ENCODE measurements at regions not wholly inside any gene's neighbourhood (a gene's known extent, or its start where the extent isn't known, plus 50 kb on each side); places are given as distances from the start of the nearest gene placed in this dataset.

DNA sequence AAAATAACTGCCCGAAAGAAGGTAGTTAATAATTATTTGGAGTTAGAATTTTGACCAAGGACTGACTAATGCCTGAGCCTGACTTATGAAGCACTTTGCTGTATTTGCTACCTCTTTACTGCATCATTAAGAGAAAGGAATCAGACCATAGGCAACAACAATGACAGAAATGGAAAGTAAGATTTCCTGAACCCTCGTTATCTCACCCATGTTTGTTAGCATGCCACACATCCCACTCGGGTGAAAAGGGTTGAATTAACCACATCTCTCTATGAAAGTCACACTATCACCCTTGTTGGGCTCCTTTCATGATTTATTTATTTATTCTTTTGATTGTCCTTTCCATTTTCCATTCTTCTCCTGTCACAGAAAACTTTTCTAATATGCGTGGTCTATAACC is 59.6 kb downstream of the OLIG3 start:
- no peak for DNase-seq

DNA sequence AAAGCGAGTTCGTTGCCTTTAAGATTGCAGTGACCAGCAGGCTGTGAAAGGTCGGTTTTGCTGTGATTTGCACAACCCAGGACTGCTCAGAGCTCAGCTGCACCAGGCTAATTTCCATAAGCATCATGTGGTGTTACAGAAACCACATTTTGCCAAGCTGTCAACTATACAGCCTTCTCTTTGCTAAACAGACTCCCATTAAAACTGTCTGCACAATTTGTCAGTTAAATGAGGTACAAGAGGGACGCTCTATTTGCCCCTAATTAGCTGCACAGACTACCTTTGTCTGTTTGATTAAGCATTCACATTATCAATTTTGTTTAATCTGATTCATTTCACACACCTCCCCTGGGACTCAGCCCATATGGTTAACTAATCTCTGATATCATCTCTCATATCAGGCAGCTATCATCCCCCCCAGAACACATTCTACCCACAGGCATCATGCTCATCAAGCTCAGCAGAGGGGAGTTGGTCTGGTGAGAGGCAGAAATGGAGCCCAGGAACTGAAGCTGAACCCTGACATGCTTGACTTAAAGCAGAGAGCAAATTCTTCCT is 62.1 kb downstream of the OLIG3 start:
- DNase-seq, result no peak

DNA sequence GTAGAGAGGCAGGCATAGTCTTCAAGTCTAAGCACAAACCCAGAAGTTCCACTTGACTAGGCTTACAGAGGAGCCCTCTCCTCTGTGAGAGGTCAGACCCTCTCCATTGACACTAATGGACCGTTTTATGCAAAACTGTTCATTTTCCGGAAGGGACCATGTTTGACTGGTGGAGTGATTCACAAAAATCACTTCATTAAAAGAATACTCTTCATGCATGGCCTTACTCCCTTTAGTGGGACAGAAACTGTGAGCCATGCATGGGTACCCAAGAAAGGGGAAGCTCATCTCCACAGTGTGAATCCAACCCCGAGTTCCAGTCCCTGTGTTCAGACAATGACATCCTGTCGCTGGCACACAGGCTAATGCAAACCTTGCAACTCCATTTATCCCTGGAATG is 63.2 kb downstream of the OLIG3 start:
- no peak for DNase-seq

DNA sequence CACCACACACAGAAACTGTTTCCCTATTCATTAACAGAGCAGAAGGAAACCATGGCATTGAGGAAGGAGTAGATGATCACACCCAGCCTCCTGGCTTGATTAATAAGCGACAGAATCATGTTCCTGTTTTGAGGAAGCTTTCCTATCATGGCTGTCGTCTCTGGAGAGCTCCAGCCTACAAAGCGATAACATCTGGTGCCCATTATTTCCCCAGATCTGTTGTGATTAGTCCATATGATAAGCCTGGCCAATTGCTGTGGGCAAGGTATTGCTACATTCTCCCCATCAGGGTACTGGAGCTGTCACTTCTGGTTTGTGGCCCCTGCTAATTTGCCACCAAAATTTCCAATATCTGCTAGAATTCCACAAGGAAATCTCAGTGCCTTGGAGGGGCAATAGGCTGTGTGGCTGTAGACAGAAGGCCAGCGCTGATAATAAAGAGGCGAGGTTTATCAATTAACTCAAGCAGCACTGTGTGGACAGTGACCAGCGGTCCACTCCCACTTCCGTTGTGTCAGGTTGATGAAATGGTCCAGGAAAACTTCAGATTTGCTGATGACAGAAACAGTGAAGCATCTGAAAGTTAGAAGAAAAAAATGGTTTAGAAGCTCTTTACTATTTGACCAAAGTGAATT is 66.4 kb downstream of the OLIG3 start:
- no peak for DNase-seq

DNA sequence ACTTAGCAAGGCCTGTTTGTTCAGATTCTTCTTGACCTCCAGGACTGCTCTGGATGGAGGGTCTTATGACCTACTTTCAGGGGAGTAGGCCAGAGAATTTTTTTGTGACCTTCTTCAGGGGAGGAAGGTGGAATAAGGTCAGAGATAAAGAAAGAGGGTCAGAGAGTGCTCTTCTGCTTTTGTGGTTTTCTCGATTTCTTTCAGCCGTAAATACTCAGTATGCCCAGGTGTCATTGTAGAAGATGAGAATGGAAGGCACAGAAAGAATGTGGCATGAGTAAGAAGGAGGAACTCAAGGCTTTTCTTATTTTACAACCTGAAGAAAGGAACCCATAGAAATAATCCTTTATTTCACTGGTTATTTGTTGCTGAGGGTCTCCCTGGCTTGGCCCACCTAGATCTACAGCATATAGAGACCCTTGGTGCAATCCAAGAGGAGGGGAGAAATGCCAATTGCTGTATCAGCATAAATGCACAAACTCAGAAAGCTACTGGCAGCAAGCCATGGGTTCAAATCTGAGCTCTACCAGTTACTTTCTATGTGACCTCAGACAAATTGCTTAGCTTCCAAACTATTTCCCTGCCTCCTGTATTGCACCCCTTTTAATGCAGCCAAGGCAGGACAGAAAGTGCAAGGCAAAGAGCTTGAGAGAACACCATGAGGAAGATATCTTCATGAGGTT is 68.0 kb downstream of the OLIG3 start:
- no peak for DNase-seq

DNA sequence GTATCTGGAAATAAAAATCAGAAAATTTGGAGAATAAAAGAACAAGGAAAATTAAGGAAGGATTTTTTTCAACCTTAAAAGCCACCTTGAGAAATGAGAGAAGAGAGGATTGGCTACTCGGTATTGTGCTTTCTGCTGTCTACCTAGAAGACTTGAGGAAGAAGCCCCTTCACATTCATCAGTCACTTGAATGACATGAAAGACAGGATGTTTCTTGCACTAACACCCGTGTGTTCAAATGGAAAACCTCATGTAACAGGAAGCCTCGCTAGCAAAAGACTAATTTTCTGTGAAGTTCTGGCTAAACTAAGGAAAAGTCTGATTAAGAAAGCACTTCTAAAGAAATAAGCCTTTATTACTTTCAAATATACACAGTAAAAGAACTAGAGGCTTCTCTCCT is 69.9 kb downstream of the OLIG3 start:
- DNase-seq, result no peak

DNA sequence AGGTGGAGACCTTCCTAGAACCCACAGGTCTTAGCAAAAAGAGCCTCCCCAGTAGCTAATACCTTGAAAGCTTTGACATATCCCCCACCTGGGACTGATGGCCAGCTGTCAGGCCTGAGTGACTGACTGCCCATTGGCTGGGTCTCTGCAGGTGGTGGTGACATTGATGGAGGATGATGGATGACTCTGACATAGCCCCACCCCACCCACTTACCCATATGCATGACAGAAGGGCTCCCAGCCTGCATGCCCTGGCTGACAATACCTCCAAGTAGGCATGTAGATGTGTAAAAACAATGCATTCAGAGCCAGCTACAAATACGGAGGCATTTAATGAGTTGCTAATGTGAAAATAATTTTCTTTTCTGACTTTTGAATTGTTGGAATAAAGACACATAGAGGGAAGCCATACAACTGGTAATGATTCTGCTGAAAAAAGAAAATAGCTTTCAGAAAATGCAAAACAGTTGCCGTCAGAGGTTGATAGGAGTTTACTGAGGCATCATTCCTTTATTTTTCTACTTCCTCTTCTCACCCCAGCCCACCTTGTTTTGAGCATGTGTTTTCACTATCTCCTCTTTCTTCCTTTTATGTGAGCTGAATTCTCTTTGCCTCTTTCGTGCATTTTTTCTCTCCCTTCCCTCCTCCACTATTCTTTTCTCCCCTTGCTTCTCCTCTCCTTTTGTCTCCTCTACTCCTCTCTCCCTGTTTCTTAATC is 70.6 kb downstream of the OLIG3 start:
- DNase-seq, result no peak

DNA sequence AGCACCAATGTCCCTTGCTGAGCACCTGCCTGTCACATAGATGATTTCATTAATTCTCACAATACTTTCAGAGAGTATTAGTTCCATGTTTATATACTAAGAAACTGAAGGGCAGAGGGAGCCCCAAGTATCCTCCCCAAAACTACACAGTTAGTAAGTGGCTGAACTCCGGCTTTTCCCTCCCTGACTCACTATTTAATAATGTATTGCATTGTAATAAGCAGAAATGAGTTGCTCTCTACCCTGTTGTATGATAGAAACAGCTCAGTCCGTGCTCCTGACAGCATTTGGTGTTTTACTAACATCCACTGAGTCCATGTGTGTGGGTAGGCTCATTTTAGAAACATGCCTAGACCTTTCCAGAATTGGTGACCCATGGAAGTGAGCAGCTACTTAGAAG is 76.8 kb downstream of the OLIG3 start:
- no peak for DNase-seq

DNA sequence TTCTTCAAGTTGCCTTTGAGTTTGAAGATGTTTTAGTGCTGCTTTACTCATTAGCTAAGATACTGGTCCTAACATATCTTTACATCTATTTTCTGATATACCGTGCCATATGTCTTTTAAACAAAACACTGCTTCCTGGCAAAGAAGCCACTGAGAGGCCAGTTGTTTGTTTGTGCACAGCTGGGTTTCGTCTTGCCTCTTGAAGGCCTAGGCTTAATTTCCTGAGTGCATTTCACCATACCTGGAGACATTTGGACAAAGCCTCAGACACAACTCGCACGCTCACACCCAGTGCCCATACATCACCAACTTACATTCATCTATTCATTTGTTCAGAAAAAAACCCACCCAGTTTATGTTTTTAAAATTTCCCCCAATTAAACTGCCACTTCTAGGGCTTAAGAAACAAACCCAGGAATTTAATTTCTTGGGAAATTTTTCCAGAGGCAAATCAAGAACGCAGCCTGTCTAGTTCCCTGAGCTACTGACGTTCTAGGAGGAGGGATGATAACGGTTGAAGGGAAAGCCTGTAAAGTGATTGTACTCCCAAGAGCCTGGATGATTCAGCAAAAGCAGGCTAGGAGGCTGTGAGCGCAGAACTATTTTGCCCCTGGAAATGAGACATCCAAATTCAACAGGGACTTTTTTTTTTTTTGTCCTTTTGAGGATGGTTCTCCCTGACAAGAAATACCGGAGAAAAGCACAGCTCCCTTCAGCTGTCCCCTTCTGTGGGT is 77.7 kb downstream of the OLIG3 start:
- DNase-seq, result no peak

DNA sequence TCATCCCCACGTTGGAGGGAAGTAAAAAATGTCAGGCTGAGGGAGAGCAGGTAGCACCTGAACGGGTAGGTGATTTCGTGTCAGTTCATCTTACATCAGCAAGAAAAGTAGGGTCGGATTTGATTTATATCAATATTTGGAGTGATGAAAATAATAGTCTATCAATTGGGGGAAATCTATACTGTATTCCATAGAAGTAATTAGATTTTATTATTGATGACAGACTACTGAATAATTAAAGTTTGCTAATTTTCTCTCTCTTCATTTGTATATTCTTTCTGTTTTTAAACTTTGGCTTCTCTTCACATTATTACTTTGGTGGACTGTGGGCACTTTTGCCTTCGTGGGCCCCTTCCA is 78.4 kb downstream of the OLIG3 start:
- DNase-seq, result no peak

DNA sequence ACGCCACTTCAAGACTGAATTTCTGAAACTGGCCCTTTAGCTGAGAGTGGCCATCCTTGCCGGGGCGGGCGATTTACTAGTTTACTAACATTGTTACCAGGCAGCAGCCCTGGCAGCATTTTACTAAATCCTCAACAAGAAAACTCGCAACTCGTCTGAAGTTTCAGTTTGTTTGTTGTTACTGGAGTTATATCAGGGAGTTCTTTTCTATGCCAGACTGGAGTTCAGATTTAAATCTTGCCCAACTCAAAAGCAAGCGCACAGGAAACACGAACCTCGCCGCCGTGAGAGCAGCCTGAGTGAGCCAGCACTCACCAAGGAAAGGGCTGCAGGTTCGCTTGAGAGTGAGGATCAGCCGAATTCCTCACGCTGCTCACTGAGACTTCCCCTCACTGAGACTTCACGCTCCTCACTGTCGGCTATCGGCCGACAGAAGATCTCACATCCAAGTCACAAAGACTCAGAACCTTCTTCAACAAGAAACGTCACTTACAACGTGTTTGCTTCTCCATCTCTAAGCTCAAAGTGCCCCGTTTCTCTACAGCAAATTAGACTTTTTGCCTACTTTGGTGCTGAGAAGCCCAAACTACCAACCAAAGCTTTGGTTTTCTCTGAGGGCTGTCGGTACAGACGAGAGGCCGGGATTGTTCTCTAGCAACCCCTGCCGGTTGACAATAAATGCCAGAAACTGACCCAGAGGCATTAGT is 78.9 kb downstream of the OLIG3 start:
- peak; percentile 70 for DNase-seq

DNA sequence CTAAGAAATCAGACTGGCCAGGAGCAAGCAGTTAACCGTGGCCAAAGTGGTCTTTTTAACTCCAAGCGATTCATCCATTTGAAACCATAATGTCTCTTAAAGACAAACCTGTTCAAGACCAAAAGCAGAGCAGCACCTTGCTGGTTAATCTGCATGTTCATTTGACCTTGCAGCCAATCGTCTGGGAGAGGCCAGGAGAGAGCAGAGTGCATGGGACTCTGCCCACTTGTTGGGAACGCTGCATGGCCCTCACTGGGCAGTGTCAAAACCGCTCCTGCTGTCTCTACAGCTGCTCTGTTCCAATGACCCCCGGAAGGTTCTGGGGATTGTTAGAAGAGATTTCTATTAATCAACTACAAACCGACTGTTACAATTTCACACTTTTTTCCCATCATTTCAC is 79.6 kb downstream of the OLIG3 start:
- DNase-seq, result no peak

DNA sequence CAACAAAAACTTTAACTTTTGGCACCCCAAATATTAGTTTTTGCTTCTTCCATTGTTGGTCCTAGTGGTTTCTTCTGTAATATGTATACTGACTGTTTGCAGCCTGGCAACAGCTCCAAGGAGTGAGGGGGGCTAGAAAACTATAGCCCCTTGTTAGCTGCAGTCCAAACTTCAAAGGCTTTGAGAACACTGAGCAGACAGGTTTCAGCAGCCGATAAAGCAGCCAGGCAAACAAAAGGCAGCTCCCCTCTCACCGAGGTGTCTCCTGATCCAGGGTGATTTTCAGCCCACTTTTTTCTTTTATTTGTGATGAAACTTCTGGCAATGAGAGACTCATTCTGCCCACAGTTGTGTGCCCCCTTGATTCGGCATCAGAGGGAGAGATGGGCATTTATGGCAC is 80.7 kb downstream of the OLIG3 start:
- no peak for DNase-seq

DNA sequence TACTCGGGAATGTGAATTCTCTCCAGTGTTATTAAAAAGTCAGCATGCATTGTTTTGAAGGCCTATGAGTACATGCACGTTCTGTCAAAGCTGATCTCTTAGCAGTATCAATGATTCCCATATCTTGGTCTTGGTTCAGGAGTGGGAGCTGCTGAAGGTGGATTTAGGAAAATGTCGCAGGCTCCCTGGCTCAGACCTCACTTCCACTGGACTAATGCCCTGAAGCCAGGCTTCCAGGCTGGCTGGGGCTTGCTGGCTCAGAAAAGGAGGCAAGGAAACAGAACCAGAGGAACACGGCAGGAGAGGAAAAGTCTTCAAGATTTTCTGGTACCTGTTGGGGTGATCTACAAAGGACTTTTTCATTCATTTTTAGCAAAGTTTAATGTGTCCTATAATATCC is 81.6 kb downstream of the OLIG3 start:
- DNase-seq, result no peak

DNA sequence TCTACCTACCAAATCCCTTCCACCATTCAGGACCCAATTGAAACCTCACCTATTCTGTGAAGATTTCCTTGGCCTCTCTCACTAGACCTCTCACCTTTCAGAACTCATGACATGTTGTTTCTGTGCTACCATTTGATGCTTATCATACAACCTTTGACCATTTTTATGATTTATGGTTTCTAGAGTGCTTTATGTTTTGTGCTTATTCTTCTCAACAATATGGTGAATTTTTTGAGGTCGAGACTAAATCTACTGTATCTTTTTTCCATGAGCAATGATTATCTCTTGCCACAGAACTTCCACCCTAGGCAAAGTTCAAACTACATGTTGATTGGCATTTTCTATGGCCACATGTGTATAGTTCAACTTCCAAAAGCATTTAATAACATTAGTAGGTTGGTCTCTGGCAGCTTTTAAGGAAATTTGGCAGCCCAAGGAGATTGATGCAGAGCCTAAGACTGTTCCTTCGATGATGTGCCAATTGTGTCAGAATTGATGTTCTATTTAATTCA is 84.9 kb downstream of the OLIG3 start:
- no peak for DNase-seq

DNA sequence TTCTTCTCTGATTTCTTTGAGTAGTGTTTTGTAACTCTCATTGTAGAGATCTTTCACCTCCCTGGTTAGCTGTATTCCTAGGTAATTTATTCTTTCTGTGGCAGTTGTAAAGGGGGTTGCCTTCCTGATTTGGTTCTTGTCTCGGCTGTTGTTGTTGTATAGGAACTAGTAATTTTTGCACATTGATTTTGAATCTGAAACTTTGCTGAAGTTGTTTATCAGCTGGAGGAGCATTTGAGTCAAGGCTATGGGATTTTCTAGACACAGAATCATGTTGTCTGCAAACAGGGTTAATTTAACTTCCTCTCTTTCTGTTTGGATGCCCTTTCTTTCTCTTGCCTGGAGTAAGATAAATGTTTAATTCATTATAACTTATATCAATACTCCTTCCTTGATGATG is 86.4 kb downstream of the OLIG3 start:
- no peak for DNase-seq

DNA sequence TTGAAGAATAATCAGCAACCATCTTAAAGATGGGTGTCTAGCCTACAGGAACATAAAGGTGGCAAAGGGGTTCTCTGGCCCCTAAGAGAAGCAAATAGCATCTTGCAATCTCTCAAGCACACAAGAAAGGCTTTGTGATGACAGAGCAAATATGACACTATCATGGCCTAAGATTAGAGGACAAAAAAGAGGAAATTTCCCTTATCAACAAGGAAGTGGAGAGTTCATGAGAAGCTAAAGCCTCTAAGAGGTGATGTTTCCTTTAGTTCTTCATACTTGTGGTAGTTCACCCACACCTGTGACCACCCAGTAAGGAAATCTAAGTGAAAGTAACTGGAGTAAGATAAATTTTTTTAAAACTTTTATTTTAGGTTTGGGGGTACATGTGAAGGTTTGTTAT is 88.4 kb downstream of the OLIG3 start:
- no peak for DNase-seq

DNA sequence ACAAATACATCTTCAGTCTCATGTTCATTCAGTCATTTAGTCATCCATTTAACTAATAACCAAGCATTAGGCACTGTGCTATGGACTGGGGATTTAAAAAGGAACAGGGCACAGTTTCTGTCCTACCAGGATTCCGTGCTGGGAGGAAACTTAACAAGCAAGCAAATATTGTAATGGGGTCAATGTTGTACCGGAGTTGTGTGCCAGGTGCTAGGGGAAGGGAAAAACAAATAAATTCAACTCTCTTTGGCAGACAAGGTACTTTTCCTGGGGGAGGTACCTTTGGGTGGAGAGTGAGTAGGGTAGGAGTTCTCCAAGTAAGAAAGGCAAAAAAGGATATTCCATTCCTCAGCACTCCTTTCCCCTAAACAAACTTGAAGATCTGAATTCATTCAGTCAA is 90.3 kb downstream of the OLIG3 start:
- no peak for DNase-seq

DNA sequence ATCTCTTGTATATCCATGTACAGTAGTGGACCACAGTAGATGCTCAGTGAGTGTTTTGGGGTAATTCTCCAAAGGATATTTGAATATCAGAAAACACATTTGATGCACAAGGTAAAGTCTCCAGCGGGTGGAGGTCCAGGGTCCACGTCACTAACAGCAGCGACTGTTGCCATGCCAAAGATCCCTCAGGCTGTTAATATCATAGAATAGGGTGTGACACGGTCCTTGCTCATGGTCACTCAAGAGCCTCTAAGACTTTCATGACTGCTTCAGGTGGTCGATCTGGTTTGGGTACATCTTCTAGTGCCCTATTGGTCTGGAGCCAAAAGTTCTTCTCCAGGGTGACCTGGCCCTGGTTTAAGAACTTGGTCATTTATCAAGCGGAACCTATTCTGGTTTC is 90.8 kb downstream of the OLIG3 start:
- DNase-seq, result no peak

DNA sequence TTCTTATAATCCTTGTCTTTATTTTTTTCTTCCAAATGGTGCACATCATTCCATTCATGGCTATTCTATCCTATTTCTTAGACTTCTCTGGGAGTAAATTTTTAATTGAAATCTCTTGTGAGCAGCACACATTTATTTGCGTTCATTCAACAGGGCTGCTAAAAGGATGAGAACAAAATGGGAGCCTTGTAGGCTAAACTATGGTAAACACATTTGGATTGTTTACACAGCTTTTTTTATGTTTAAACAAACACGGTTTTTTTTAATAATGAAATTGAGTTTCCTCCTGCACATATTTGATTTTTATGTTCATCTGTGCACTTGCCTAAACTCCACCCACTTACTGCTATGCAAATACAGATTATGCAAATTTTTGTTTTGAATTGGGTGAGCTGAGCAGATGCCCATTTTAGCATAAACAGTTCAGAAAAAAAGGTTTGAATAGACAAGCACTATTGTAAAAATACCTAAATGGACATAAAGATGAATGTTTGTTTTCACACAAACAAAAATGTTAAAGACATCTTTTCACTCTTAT is 92.0 kb downstream of the OLIG3 start:
- no peak for DNase-seq

DNA sequence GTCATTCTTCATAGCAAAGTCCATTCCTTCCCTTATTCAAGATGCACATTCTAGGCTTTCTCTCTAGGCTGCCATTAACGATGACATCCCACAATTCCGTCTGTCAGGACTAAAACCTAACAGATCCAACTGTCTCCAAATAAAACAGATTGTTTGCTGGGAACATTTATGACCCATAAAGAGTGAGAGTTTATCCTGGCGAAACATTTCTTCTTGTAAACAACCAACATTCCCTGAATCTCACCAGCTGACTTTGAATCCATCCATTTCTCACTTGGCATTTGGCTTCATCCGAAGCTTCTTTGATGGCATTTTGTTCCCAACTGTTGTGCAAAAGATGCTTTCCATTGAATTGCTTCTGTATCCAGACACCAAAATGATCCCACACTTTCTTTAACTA is 93.1 kb downstream of the OLIG3 start:
- DNase-seq, result no peak

DNA sequence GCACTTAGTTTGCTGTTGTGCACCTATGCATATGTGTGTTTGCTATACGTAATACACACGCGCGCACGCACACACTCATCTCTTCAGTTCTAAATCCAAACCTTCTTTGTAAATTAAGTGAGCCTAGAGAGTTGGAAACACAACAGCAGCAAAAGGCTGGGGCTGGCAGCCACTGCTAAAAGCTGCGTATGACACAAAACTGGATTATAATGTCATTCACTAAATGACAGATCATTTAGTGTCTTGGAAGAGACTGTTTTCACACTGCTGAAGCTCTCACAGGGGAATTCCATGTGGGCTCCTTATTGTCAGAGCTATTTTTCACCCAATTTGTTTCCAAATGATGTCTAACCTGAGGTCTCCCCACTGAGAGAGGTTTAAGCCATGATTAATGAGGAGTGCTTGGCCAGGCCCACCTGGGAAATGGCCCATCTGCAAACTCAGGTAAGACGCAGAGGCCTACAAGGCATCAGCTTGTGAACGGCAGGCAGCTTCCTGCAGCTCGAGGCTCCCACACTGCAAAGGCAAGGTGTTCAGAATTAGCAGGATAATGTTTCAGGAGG is 94.2 kb downstream of the OLIG3 start:
- no peak for DNase-seq
